ENCODE measurements at regions not wholly inside any gene's neighbourhood (a gene's known extent, or its start where the extent isn't known, plus 50 kb on each side); places are given as distances from the start of the nearest gene placed in this dataset.

- TF ChIP-seq POLR2AphosphoS5 (IDR thresholded peaks at IDR 0.05) (no peak), POLR2A (IDR thresholded peaks at IDR 0.05; ENCODE audit: low read depth) (no peak), EP300 (IDR thresholded peaks at IDR 0.05) (no peak)
- TF ChIP-seq, protein P1, sequence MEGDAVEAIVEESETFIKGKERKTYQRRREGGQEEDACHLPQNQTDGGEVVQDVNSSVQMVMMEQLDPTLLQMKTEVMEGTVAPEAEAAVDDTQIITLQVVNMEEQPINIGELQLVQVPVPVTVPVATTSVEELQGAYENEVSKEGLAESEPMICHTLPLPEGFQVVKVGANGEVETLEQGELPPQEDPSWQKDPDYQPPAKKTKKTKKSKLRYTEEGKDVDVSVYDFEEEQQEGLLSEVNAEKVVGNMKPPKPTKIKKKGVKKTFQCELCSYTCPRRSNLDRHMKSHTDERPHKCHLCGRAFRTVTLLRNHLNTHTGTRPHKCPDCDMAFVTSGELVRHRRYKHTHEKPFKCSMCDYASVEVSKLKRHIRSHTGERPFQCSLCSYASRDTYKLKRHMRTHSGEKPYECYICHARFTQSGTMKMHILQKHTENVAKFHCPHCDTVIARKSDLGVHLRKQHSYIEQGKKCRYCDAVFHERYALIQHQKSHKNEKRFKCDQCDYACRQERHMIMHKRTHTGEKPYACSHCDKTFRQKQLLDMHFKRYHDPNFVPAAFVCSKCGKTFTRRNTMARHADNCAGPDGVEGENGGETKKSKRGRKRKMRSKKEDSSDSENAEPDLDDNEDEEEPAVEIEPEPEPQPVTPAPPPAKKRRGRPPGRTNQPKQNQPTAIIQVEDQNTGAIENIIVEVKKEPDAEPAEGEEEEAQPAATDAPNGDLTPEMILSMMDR (IDR thresholded peaks at IDR 0.05): no peak
Measured at GRCh38 chr9:31183866-31184265, 1200.6 kb upstream of the ACO1 start.

Measured in esophagus muscularis mucosa (tissue), 4 donors.